Coronary artery (tissue), 2 donors: ENCODE measurements at regions not wholly inside any gene's neighbourhood (a gene's known extent, or its start where the extent isn't known, plus 50 kb on each side); places are given as distances from the start of the nearest gene placed in this dataset.

Source experiments
- DNase-seq: peaks from one replicate; pipeline ENCODE4 v3.0.0-alpha.2; 2017; ENCODE audit warnings: low spot score
- H3K27ac ChIP-seq, 2 donors: fragments of 200-600 bp; sonication (generic); one replicate each; pipeline ENCODE4 v1.5.1; 2016 to 2019
- H3K4me3 ChIP-seq: fragments of 200-600 bp; sonication (generic); 2 replicates; pipeline ENCODE4 v1.5.1; 2016; ENCODE audit warnings: mild to moderate bottlenecking, moderate library complexity
- CTCF ChIP-seq: fragments of 200-600 bp; sonication (generic); IDR thresholded peaks from one replicate; pipeline ENCODE4 v1.5.1; 2019; ENCODE audit warnings: antibody characterized with exemption

GRCh38 chr2:58951722-58952121, 710.6 kb upstream of the FANCL start:
- H3K27ac ChIP-seq, result no peak overlapping the region
- no peak for DNase-seq
- TF ChIP-seq CTCF, result no peak

GRCh38 chr2:58950795-58951462, 709.8 kb upstream of the FANCL start:
- DNase-seq, result no peak
- Histone ChIP-seq H3K4me3 (no peak overlapping the region), H3K27ac (no peak overlapping the region)
- no peak for TF ChIP-seq CTCF

More at GRCh38 chr2:58951722-58952121, 710.6 kb upstream of the FANCL start:
- no peak overlapping the region for H3K4me3 ChIP-seq

- no peak for TF ChIP-seq CTCF
- no peak for DNase-seq
- Histone ChIP-seq H3K27ac (no peak overlapping the region), H3K4me3 (no peak overlapping the region)
Observed at GRCh38 chr2:58939388-58939787, 698.3 kb upstream of the FANCL start.

- DNase-seq, result no peak
- H3K27ac ChIP-seq, result no peak overlapping the region
- no peak for TF ChIP-seq CTCF
- no peak overlapping the region for H3K4me3 ChIP-seq
Observed at GRCh38 chr2:58938988-58939387, 697.9 kb upstream of the FANCL start.

- DNase-seq, result no peak
- H3K27ac ChIP-seq, result no peak overlapping the region
- no peak for TF ChIP-seq CTCF
- no peak overlapping the region for H3K4me3 ChIP-seq
Observed at GRCh38 chr2:58932801-58933200, 691.7 kb upstream of the FANCL start.

GRCh38 chr2:58930537-58930936, 689.4 kb upstream of the FANCL start:
- DNase-seq, result no peak
- Histone ChIP-seq H3K27ac (no peak overlapping the region), H3K4me3 (no peak overlapping the region)
- no peak for TF ChIP-seq CTCF

- H3K4me3 ChIP-seq, result no peak overlapping the region
- H3K27ac ChIP-seq, result no peak overlapping the region
- no peak for DNase-seq
- TF ChIP-seq CTCF, result no peak
Observed at GRCh38 chr2:58928973-58929372, 687.8 kb upstream of the FANCL start.
